Fibroblast of lung (primary cell): ENCODE measurements at regions not wholly inside any gene's neighbourhood (a gene's known extent, or its start where the extent isn't known, plus 50 kb on each side); places are given as distances from the start of the nearest gene placed in this dataset.

Experiments used
- CTCF ChIP-seq, 2 donors: IDR thresholded peaks in 1 of 2; conservative IDR thresholded peaks in 1 of 2; 1 replicate in 1 of 2; 2 replicates in 1 of 2; pipeline ENCODE4 v1.5.1; 2011 to 2012; ENCODE audit warnings: low read length in 2 of 2, control low read depth in 1 of 2, inconsistent platforms in 1 of 2, low read depth in 1 of 2, mild to moderate bottlenecking in 1 of 2
- EZH2 ChIP-seq: IDR thresholded peaks from 2 replicates; pipeline ENCODE4 v1.5.1; 2012; ENCODE audit warnings: low read length, control low read depth, mild to moderate bottlenecking; ENCODE audit errors: missing control alignments

GRCh38 chr10:4434105-4434504, 391.9 kb upstream of the AKR1E2 start:
- TF ChIP-seq CTCF (conservative IDR thresholded peaks at IDR 0.05 in 1 of 2, IDR thresholded peaks at IDR 0.05 in 1 of 2; ENCODE audit: low read depth in 1 of 2, low read length in 2 of 2) (no peak), EZH2 (no peak)
